ENCODE measurements at regions not wholly inside any gene's neighbourhood (a gene's known extent, or its start where the extent isn't known, plus 50 kb on each side); places are given as distances from the start of the nearest gene placed in this dataset.
"Not testable (repeated sequence)": the region's sequence is repeated elsewhere in the genome, so short reads cannot be mapped to it uniquely, and the experiment has no call there.

- DNase-seq = no peak
These were observed 409.3 kb downstream of the RPS24 start for GRCh38 chr10:78442836-78443550.

DNA sequence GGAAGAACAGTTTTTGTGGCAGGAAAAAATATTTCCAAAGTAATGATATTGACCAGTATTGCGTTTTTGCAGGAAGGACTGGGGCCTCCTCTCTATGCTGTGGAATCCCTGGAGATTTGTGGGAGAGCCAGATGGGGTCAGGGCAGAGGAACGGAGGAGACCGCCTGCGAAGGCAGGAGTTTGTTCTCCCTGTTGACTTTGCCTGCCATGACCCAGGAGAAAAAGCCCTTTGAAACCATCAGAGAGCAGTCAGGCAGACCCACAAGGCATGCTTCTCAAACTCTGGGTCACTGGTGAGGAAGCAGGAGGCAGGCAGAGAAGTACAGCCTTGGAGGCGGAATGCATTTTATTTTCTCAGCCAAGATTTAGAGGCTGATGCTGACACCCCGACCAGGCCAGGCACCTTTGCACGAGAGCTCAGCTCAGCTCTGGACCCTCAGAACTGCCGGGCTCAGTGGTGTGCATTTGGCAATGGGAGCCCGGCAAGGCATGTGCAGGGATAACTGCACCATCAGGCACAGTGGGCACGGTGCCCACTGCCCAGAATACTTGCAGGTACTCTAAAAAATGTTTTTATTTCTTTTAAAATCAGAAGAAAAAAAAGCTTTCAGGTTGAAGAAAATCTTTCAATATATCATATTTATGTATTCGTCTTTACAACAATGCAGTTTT, 410.4 kb downstream of the RPS24 start:
- DNase-seq = no peak

DNA sequence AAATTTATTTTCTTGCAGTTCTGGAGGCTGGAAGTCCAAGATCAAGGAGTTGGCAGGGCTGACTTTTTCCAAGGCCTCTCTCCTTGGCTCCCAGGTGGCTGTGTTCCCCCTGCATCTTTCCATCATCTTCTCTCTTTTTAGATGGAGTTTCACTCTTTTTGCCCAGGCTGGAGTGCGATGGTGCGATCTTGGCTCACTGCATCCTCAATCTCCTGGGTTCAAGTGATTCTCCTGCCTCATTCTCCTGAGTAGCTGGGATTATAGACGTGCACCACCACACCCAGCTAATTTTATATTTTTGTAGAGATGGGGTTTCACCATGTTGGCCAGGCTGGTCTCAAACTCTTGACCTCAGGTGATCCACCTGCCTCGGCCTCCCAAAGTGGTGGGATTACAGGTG, 411.1 kb downstream of the RPS24 start:
- not testable (repeated sequence) for DNase-seq

- no peak for DNase-seq
These were observed 411.6 kb downstream of the RPS24 start for GRCh38 chr10:78445308-78445707.

DNA sequence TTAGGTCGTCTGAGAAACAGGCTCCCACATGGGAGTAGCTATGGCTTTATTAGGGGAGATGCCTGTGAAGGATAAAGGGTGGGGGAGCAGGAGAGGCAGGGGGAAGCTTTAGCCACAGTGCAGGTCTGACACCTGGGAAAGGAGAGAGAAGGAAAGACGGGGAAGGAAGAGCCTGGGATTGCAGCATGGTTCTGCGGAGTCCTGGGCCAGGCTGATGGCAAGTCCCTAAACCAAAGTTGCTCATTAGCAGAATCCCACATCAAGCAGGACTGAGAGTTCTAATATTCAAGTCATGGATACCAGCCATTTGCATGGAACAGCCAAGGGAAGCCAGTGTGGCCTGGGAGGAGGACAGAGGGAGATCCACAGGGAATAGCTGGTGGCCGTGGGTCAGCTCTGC, 414.8 kb downstream of the RPS24 start:
- no peak for DNase-seq

- peak; percentile 4 for DNase-seq
These were observed 415.3 kb downstream of the RPS24 start for GRCh38 chr10:78448994-78449418.

- DNase-seq = no peak
These were observed 415.9 kb downstream of the RPS24 start for GRCh38 chr10:78449554-78449953.

- DNase-seq = no peak
These were observed 416.6 kb downstream of the RPS24 start for GRCh38 chr10:78450239-78450638.

GRCh38 chr10:78450807-78451485, 417.3 kb downstream of the RPS24 start:
- no peak for DNase-seq

- no peak for DNase-seq
These were observed 417.9 kb downstream of the RPS24 start for GRCh38 chr10:78451592-78451991.

- no peak for DNase-seq
These were observed 420.5 kb downstream of the RPS24 start for GRCh38 chr10:78454123-78454645.

DNA sequence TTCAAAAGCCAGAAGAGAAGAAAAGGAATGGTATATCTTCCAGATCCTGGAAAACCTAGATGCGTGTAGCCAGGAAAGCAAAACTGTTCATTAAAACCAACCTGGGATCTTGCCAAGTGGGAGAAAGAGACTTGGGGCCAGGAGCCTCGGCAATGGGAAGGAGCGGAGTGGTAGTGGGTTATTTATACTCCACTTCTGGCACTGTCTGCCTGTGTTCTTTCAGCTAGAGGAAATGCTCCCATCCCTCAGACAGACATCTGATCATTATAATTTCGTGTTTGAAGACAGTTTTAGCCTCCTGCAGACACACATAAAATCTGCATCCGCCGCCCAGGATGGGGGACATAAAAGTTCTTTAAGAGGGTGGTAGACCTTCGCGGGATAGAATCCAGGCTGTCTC, 421.6 kb downstream of the RPS24 start:
- no peak for DNase-seq

DNA sequence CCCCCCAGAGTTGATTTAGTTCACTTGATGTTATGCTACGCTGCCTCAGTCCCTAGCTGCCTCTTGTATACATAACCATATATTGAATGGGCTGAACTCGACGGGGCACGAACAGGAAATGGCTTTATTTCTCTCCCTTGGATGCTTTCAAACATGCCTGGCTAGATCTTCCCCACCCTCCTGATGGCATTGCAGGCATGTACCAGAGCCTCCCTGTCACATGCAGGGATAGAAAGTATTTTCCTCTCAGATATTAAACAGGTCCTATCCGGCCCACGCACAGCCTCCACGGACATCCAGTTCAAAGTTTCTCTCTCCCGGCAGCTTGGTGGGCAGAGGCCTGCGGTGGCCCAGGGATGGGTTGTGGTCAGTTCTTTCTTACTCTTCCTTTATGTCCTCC, 422.1 kb downstream of the RPS24 start:
- no peak for DNase-seq

GRCh38 chr10:78456649-78457400, 423.2 kb downstream of the RPS24 start:
- no peak for DNase-seq

- no peak for DNase-seq
These were observed 424.3 kb downstream of the RPS24 start for GRCh38 chr10:78457804-78458482.

- peak; percentile 5 for DNase-seq
These were observed 425.4 kb downstream of the RPS24 start for GRCh38 chr10:78458983-78459638.

DNA sequence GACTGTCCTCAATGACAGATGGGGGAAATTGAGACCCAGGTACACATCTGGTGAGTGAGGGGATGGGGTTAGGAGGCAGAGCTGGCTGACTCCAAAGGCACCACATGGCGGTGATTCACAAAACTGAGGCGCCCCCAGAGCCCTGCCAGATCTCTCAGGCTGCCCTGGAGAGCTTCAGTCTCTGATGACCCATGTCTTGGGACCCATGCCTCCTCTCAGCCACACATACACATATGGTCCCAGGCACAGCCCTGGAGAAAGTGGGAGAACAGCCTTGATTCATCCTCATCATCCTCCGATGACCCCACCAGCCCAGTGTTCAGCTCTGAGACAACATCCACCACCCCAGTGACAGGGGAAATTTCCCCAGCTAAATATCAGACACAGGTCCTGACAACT, 426.0 kb downstream of the RPS24 start:
- no peak for DNase-seq

- DNase-seq = no peak
These were observed 426.5 kb downstream of the RPS24 start for GRCh38 chr10:78460204-78460603.

- DNase-seq = no peak
These were observed 427.7 kb downstream of the RPS24 start for GRCh38 chr10:78461333-78461732.

DNA sequence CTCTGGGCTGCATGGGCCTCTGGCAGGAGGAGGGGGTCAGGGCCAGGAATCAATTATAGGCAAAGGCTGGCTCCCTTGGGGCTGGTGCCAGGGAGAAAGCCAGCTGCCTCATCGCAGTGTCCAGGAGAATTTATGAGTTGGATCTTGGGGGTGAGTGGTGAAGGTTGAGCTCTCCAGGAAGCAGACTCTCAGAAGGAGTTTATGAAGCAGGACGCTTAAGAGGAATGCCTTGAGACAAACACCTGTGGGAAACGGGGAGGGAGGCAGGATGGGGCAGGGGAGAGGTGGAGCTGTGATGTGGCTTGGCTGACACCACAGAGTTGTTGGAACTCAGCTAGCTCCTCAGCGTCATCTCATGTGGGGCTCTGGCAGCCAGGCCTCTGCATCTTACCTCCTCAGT, 428.5 kb downstream of the RPS24 start:
- DNase-seq = no peak

- no peak for DNase-seq
These were observed 429.1 kb downstream of the RPS24 start for GRCh38 chr10:78462726-78463228.

Measured in hematopoietic multipotent progenitor cell treated with erythropoietin and hydrocortisone succinate and interleukin-3 and kit ligand, for 6 days (in vitro differentiated cells).